Epithelial cell of prostate (primary cell): ENCODE measurements at regions not wholly inside any gene's neighbourhood (a gene's known extent, or its start where the extent isn't known, plus 50 kb on each side); places are given as distances from the start of the nearest gene placed in this dataset.
"Not testable (repeated sequence)": the region's sequence is repeated elsewhere in the genome, so short reads cannot be mapped to it uniquely, and the experiment has no call there.

Experiments used
- DNase-seq: peaks from one replicate; pipeline ENCODE4 v3.0.0-alpha.2; 2011; ENCODE audit warnings: low read depth, low spot score
- H3K27ac ChIP-seq: fragments of 450-650 bp; 2 replicates; pipeline ENCODE4 v1.5.1; 2017; ENCODE audit warnings: mild to moderate bottlenecking

GRCh38 chr16:65834688-65835087 is 531.8 kb upstream of the CDH5 start:
- DNase-seq = no peak
- no peak overlapping the region for H3K27ac ChIP-seq

DNA sequence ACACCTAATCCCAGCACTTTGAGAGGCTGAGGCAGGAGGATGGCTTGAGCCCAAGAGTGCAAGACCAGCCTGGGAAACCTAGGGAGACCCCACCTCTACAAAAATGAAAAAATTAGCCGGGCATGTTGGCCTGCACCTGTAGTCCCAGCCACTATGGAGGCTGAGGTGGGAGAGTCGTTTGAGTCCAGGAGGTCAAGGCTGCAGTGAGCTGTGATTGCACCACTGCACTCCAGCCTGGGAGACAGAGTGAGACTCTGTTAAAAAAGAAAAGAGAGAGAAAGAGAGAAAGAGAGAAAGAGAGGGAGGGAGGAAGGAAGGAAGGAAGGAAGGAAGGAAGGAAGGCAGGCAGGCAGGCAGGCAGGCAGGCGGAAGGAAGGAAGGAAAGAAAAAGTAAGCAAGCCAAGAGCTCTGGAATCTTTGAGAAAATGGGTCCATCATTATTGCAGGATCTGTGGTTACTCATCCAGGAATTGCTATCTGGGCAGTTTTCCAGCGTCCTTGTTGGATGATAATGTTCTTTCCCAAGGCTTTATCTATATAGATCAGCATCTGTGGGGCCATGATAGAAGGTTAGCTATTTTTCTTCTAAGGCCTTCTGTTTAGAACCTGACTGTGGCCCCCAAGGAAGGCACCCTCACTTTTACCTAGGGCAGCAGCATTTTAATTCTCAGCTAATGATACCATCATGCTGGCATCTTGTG is 533.2 kb upstream of the CDH5 start:
- no peak overlapping the region for H3K27ac ChIP-seq
- no peak for DNase-seq

DNA sequence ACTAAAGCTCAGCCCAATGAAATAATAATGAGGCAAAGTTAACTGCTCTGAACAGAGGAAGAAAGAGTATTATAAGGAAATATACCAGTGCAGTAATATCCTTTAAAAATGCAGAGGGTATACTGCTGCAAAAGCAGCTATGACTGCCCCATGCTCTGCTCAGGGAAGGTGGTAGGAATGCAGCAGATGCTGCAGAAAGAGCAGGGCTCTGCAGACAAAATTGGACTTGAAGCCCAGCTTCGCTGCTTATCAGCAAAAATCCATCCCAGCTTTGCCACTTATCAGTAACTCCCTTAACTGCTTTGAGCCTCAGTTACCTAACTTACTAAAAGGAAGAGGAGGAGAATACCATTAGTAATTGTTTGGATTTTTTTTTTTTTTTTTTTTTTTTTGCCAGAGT is 533.8 kb upstream of the CDH5 start:
- no peak for DNase-seq
- H3K27ac ChIP-seq = no peak overlapping the region

DNA sequence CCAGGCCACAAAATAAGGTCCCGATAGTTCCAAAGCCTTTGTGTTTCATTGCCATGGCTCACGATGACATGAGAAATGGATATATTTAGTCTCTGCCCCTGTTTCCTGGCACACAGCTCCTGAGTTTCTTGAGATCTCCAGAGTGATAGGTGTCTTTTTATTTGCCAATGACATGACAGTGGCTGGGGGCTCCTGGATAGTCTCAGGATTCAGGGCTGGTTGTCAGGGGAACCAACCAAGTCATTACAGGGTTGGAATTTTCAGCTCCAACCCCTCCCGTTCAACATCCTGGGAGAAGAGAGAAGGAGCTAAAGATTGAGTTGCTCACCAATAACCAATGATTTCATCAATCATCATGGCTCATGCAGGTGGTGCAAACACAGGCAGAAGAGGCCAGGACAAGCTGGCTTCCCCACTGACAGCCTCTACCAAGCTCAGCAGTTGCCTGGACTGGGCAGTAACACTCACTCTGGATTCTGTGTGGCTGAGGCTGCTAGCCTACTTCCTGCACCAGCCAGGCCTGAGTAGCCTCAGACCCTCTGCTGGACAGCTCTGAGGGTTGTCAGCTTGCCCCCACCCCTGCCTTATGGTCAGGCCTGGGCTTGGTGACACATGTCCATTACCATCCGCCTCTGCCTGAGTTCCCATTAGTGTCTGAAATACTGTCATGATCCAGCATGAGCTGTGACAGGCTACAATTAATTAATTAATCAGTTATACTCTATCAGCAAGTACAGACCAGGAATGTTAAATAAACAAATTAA is 534.4 kb upstream of the CDH5 start:
- DNase-seq = no peak
- no peak overlapping the region for H3K27ac ChIP-seq

- DNase-seq = no peak
Measured at GRCh38 chr16:65829076-65829475, 537.4 kb upstream of the CDH5 start.

GRCh38 chr16:65828296-65828695 is 538.2 kb upstream of the CDH5 start:
- no peak overlapping the region for H3K27ac ChIP-seq

More at GRCh38 chr16:65829076-65829475, 537.4 kb upstream of the CDH5 start:
- H3K27ac ChIP-seq = no peak overlapping the region

DNA sequence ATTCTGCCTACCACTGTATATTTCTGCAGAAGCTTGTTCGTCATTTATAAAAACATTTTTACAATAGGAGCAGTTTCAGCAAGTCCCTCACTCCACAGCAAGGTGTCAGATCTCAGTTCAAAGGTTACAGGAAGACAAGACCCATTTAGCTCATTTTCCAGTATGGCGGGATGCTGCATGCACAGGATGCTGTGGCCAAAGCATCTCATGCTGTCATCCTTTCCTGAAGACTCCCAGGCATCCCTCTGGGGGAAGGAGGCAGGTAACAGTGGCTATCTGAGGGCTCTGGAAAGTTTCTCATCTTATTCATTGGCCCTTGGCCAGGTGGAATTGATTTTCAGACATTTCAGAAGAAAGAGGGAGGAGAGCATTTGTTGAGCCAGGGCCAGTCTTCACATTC is 539.3 kb upstream of the CDH5 start:
- no peak for DNase-seq

More at GRCh38 chr16:65828296-65828695, 538.2 kb upstream of the CDH5 start:
- DNase-seq = no peak

DNA sequence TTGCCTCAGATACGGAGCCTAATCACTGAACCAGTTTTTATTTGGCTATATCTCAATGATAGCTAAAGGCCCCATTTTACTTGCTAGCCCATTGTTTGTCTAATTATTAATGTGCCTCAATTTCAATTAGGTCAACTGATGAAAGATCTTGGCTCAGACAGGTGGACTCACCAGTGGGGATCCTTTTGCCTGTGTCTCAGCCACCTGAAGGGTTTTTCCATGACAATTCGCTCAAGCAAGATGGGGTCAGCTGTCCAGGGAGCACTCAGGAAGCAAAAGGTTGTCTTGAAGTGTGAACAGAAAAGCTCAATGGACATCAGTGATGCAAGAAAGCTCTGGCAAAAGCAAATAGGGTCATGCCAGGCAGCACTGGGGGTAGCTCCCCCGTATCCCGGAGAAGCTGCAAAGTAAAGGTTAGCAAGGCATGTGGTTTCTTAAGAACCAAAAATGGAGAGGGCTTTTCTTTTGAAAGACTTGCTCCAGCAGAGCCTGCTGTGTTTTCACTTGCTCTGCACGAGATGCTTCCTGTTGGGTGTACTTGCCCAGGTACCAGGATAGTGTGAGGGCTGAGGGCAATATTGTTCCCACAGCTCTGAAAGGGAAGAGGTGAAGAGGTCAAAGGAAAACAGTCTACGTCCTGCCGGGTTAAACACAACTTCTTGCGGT is 541.2 kb upstream of the CDH5 start:
- H3K27ac ChIP-seq = no peak overlapping the region
- DNase-seq = no peak

More for the DNA sequence above, 539.3 kb upstream of the CDH5 start:
- H3K27ac ChIP-seq = no peak overlapping the region

- no peak overlapping the region for H3K27ac ChIP-seq
- DNase-seq = no peak
Measured at GRCh38 chr16:65822148-65822547, 544.3 kb upstream of the CDH5 start.

DNA sequence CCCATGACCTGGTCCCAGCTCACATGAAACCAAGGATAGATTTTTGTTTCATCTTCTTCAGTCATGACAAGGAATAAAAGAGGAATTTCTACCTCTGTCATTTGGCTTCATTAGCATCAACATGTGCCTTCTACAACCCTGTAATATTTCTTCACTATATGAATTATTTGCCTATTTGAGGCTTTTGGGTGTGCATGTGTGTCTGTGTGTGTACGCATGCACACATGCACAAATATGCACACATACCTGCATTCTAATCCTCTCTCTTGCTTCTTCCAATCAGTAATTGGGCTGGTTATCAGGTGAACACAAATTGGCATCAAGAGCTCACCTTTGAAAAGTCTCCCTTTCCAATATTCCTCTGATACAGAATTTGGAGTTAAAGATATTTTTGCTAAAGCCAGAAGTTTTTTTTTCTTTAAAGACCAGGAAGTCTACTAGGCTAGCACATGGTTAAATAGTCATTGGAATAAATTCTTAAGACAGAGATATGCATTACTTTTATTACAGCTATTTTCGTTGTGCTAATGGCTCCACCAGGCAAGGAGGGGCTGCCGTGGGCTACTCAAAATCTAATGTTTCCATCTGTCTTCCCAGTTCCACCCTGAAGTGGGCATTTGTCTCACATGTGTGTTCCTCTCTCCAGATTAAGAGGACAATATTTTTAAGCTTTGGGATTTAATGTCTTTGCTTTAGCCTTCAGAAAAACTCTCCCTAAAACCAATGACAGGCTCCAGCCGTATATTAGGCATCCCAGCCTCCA is 547.2 kb upstream of the CDH5 start:
- no peak for DNase-seq

DNA sequence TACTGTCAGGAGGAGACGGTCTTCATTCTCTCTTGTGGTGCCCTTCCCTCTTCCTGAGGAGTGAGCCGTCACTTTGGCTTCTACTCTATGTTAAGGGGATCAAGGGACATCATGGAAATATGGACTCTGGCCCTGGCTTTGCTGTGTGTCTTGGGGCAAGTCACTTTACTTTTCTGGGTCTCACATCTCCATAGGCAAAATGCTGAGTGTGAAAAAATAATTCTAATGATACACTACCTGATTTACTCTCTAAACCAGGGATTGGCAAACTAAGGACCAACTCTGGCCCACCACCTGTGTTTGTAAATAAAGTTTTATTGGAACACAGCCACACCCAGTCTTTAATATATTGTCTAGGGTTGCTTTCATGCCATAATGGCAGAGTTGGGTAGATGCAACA is 548.7 kb upstream of the CDH5 start:
- DNase-seq = no peak

More for the DNA sequence above, 547.2 kb upstream of the CDH5 start:
- no peak overlapping the region for H3K27ac ChIP-seq

DNA sequence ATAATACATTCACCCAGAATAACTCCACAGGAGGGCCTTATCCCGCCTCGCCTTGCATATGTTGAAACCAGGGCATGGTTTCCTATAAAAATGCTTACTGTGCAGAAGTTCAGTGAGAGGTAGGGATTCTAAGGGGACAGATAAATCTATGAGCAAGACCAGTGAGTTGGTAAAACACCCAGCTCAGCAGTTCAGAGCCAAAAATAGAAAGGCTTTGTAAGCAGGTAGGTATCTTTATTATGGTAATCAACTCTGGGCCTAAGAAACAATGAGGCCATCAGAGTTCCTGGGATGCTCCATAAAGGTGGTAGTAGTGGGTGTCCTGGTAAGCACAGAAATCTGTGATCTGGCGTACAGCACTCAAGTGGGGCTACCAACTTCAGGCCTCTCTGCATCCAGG is 549.4 kb upstream of the CDH5 start:
- H3K27ac ChIP-seq = no peak overlapping the region
- DNase-seq = no peak

More for the DNA sequence above, 548.7 kb upstream of the CDH5 start:
- H3K27ac ChIP-seq = no peak overlapping the region

DNA sequence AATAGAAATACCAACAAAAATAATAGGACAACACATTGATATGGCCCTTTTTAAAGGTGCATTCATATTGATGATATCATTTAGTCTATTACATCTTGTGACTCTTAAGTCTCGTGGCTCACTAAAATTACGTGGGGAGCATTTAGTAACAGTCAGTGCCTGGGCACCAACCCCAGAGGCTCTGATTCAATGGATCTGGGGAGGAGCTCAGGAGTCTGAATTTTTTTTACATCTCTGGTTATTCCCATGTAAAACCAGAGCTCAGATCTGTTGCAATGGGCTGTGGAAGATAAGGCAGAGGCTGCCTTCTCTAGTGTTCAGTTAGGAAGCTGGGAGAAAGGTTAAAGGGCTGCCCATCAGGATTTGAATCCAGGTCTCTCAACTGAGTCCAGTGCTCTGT is 549.9 kb upstream of the CDH5 start:
- no peak for DNase-seq
- H3K27ac ChIP-seq = no peak overlapping the region

DNA sequence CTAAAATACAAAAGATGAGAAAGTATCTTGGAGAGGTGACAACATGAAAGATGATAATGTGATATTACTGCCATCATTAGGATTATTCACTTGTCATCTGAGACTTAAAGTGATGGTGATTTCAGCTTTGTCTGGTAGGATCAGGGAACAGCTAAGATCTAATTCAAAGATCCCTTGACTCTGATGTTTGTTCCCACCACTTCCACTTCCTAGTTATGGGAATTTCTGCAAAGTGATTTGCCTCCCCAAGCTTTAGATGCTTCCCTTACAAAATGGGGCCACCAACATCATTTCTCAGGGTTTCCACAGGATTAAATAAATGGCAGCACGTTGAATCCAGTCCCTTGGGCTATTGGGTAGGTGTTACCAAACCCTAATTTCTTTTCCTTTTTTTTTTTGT is 550.8 kb upstream of the CDH5 start:
- no peak for DNase-seq
- no peak overlapping the region for H3K27ac ChIP-seq

DNA sequence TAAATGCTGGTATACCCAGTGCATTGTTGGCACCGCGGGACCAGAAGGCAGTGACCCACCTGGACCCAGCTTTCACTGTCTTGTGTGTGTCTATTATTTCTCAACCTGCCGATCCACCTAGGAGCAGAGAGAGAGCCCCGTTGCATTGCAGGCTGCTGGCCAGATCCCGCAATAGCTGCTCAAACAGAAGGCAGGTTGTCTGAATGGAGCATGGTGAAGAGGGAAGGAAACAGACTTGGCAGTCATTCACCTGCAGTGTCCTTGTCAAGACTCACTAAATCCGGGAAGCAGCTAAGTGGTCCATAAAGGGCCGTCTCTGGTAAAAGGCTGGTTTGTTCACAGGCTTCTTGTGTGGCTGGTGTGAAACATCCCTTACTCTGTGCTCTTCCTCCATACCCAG is 552.6 kb upstream of the CDH5 start:
- not testable (repeated sequence) for H3K27ac ChIP-seq, DNase-seq

DNA sequence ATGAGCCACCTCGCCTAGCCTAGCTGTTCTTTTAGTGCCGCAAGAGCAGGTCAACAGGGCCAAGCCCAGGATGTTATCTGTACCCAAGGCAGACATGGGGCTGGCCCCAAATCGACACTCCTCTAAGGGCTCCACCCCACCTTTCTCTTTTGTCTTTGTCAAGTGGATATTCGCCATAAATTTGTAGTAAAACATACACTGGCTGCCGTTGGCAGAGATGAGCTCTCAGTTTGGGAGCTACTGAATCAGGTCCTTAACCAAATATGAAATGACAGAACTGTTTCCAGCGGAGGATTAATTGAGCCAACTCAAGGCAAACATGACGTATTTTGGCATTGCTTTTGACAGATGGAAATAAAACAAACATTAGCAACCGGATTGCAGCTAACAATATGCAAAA is 556.9 kb upstream of the CDH5 start:
- no peak for DNase-seq
- no peak overlapping the region for H3K27ac ChIP-seq

- no peak overlapping the region for H3K27ac ChIP-seq
- DNase-seq = no peak
Measured at GRCh38 chr16:65808790-65809189, 557.7 kb upstream of the CDH5 start.

- no peak overlapping the region for H3K27ac ChIP-seq
- no peak for DNase-seq
Measured at GRCh38 chr16:65807858-65808257, 558.6 kb upstream of the CDH5 start.

- not testable (repeated sequence) for H3K27ac ChIP-seq, DNase-seq
Measured at GRCh38 chr16:65805704-65806103, 560.8 kb upstream of the CDH5 start.

DNA sequence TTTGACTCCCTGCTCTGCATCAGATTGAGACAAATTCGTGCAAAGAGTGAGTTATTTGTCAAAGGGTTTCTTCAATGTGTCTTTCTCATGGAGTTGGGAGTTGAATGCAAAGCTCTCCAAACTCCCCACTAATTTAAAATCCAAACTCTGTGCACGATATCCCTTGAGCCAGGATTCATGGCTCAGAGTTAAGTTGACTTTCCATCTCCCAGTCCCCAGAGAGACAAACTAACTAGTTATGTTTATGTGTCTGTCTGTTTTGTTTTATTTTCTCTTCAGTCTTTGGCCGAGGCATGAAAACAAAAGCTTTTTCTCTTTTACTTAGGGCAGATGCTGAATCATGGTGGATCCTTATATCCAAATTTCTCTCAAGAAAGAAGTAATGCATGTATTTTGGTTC is 570.0 kb upstream of the CDH5 start:
- no peak overlapping the region for H3K27ac ChIP-seq
- DNase-seq = no peak
